Nephron progenitor cell (in vitro differentiated cells): ENCODE measurements at regions not wholly inside any gene's neighbourhood (a gene's known extent, or its start where the extent isn't known, plus 50 kb on each side); places are given as distances from the start of the nearest gene placed in this dataset.

Source experiments
- DNase-seq: peaks from one replicate; pipeline ENCODE4 v3.0.0; 2021
- H3K27ac Mint-ChIP-seq: 2 replicates; pipeline ENCODE4 v1.8.0; 2021; ENCODE audit warnings: mild to moderate bottlenecking, moderate library complexity, mixed read lengths
- H3K27me3 Mint-ChIP-seq: 2 replicates; pipeline ENCODE4 v1.8.0; 2021; ENCODE audit warnings: mild to moderate bottlenecking, low read depth, mixed read lengths; ENCODE audit not compliant: poor library complexity
- H3K36me3 Mint-ChIP-seq: 2 replicates; pipeline ENCODE4 v1.8.0; 2021; ENCODE audit warnings: low read depth, mixed read lengths
- H3K4me1 Mint-ChIP-seq: 2 replicates; pipeline ENCODE4 v1.8.0; 2021; ENCODE audit warnings: mixed read lengths
- H3K4me3 Mint-ChIP-seq: 2 replicates; pipeline ENCODE4 v1.8.0; 2021; ENCODE audit warnings: mild to moderate bottlenecking, moderate library complexity, mixed read lengths
- H3K9me3 Mint-ChIP-seq: 2 replicates; pipeline ENCODE4 v1.8.0; 2021; ENCODE audit warnings: mild to moderate bottlenecking, moderate library complexity, mixed read lengths
- CTCF ChIP-seq: fragments of 200-600 bp; sonication (generic); IDR thresholded peaks from 2 replicates; pipeline ENCODE4 v1.5.0; 2021; ENCODE audit warnings: antibody characterized with exemption

GRCh38 chr17:33785281-33785680 is 469.8 kb upstream of the CCL2 start:
- no peak overlapping the region for H3K4me3 Mint-ChIP-seq
- TF ChIP-seq CTCF = no peak
- no peak overlapping the region for H3K27ac Mint-ChIP-seq
- H3K9me3 Mint-ChIP-seq = no peaks in the 10 kb centered on the region
- H3K36me3 Mint-ChIP-seq = no peaks in the 10 kb centered on the region
- no peaks in the 10 kb centered on the region for H3K4me1 Mint-ChIP-seq
- H3K27me3 Mint-ChIP-seq = peaks cover 27% of the 10 kb centered on the region
- DNase-seq = no peak

- H3K4me1 Mint-ChIP-seq = no peaks in the 10 kb centered on the region
- H3K36me3 Mint-ChIP-seq = no peaks in the 10 kb centered on the region
- no peaks in the 10 kb centered on the region for H3K9me3 Mint-ChIP-seq
- DNase-seq = no peak
- peaks cover 24% of the 10 kb centered on the region for H3K27me3 Mint-ChIP-seq
- TF ChIP-seq CTCF = no peak
- no peak overlapping the region for H3K27ac Mint-ChIP-seq
- H3K4me3 Mint-ChIP-seq = no peak overlapping the region
Measured at GRCh38 chr17:33786478-33786877, 468.6 kb upstream of the CCL2 start.

GRCh38 chr17:33789658-33790057 is 465.4 kb upstream of the CCL2 start:
- Mint-ChIP-seq H3K27ac (no peak overlapping the region), H3K4me3 (no peak overlapping the region), H3K36me3 (no peaks in the 10 kb centered on the region), H3K27me3 (peaks cover 21% of the 10 kb centered on the region), H3K9me3 (no peaks in the 10 kb centered on the region), H3K4me1 (no peaks in the 10 kb centered on the region)
- no peak for DNase-seq
- TF ChIP-seq CTCF = no peak

GRCh38 chr17:33797181-33797580 is 457.9 kb upstream of the CCL2 start:
- no peak overlapping the region for H3K27ac Mint-ChIP-seq

GRCh38 chr17:33798308-33798707 is 456.8 kb upstream of the CCL2 start:
- no peaks in the 10 kb centered on the region for H3K9me3 Mint-ChIP-seq
- H3K4me1 Mint-ChIP-seq = no peaks in the 10 kb centered on the region
- H3K36me3 Mint-ChIP-seq = no peaks in the 10 kb centered on the region
- H3K27me3 Mint-ChIP-seq = peaks cover 24% of the 10 kb centered on the region
- H3K4me3 Mint-ChIP-seq = no peak overlapping the region
- no peak for DNase-seq
- no peak for TF ChIP-seq CTCF
- H3K27ac Mint-ChIP-seq = no peak overlapping the region

More at GRCh38 chr17:33797181-33797580, 457.9 kb upstream of the CCL2 start:
- no peak for DNase-seq
- no peak overlapping the region for H3K4me3 Mint-ChIP-seq
- no peaks in the 10 kb centered on the region for H3K9me3 Mint-ChIP-seq
- H3K27me3 Mint-ChIP-seq = peaks cover 27% of the 10 kb centered on the region
- no peaks in the 10 kb centered on the region for H3K4me1 Mint-ChIP-seq
- H3K36me3 Mint-ChIP-seq = no peaks in the 10 kb centered on the region
- no peak for TF ChIP-seq CTCF

GRCh38 chr17:33802349-33803198 is 452.5 kb upstream of the CCL2 start:
- no peaks in the 10 kb centered on the region for H3K36me3 Mint-ChIP-seq
- no peak overlapping the region for H3K27ac Mint-ChIP-seq
- no peak overlapping the region for H3K4me3 Mint-ChIP-seq
- no peaks in the 10 kb centered on the region for H3K9me3 Mint-ChIP-seq
- no peak for TF ChIP-seq CTCF
- DNase-seq = no peak
- no peaks in the 10 kb centered on the region for H3K4me1 Mint-ChIP-seq
- peaks cover 25% of the 10 kb centered on the region for H3K27me3 Mint-ChIP-seq
